NCI-H526 treated with DMSO at 0.1 percent for 48 hours (cell line): ENCODE measurements at regions not wholly inside any gene's neighbourhood (a gene's known extent, or its start where the extent isn't known, plus 50 kb on each side); places are given as distances from the start of the nearest gene placed in this dataset.

ENCODE experiments used
- DNase-seq: peaks from one replicate; lab custom pipeline; 2025; lab: John Stamatoyannopoulos, UW

- DNase-seq: no peak
Measured at GRCh38 chr4:147054228-147054872, 108.7 kb upstream of the TTC29 start.

- DNase-seq: no peak
Measured at GRCh38 chr4:147056940-147057610, 111.4 kb upstream of the TTC29 start.

GRCh38 chr4:147057611-147058190, 112.0 kb upstream of the TTC29 start:
- no peak for DNase-seq

GRCh38 chr4:147059064-147059731, 113.5 kb upstream of the TTC29 start:
- DNase-seq: no peak

GRCh38 chr4:147060151-147060931, 114.7 kb upstream of the TTC29 start:
- DNase-seq: no peak

GRCh38 chr4:147064856-147065255, 119.2 kb upstream of the TTC29 start:
- DNase-seq: no peak

- no peak for DNase-seq
Measured at GRCh38 chr4:147068564-147068963, 122.9 kb upstream of the TTC29 start.

GRCh38 chr4:147071209-147071740, 125.6 kb upstream of the TTC29 start:
- DNase-seq: no peak

- DNase-seq: no peak
Measured at GRCh38 chr4:147076179-147076578, 130.5 kb upstream of the TTC29 start.

GRCh38 chr4:147076728-147077127, 131.1 kb upstream of the TTC29 start:
- no peak for DNase-seq

GRCh38 chr4:147078362-147078761, 132.7 kb upstream of the TTC29 start:
- no peak for DNase-seq

GRCh38 chr4:147078875-147079658, 133.4 kb upstream of the TTC29 start:
- DNase-seq: no peak

GRCh38 chr4:147084861-147085260, 139.2 kb upstream of the TTC29 start:
- no peak for DNase-seq

- no peak for DNase-seq
Measured at GRCh38 chr4:147085781-147086180, 140.1 kb upstream of the TTC29 start.

GRCh38 chr4:147088146-147088545, 142.5 kb upstream of the TTC29 start:
- no peak for DNase-seq

GRCh38 chr4:147090486-147090885, 144.8 kb upstream of the TTC29 start:
- DNase-seq: no peak

GRCh38 chr4:147093206-147093605, 147.5 kb upstream of the TTC29 start:
- no peak for DNase-seq

GRCh38 chr4:147094238-147094637, 148.6 kb upstream of the TTC29 start:
- no peak for DNase-seq

GRCh38 chr4:147096667-147097604, 151.3 kb upstream of the TTC29 start:
- peak; percentile 14 for DNase-seq

- no peak for DNase-seq
Measured at GRCh38 chr4:147101678-147102077, 156.0 kb upstream of the TTC29 start.
